GM12878 (cell line): ENCODE measurements at regions not wholly inside any gene's neighbourhood (a gene's known extent, or its start where the extent isn't known, plus 50 kb on each side); places are given as distances from the start of the nearest gene placed in this dataset.

Experiments
- ATAC-seq: fragments of 200-7000 bp; cut with Tn5 transposase; 3 replicates; pipeline ENCODE4 v1.9.1; 2020; ENCODE audit warnings: mild to moderate bottlenecking, moderate library complexity
- BruUV-seq: library from RNA; stranded (reverse); fragments of 400-500 nt; replicated peaks from 2 replicates; lab custom pipeline; 2021; lab: Mats Ljungman, UMichigan
- CTCF ChIA-PET: fragments of 300-600 bp; sonication (Branson Sonifier 250); formaldehyde crosslinking; extraction: SDS; loops from one replicate; lab custom pipeline; 2021; ENCODE audit warnings: inconsistent platforms; lab: Yijun Ruan, JAX
- POLR2A ChIA-PET: fragments of 350-600 bp; formaldehyde crosslinking; extraction: SDS; loops from one replicate; lab custom pipeline; 2021; ENCODE audit warnings: inconsistent platforms; lab: Charles Lee
- RAD21 ChIA-PET: fragments of 300-600 bp; sonication (Branson Sonifier 250); formaldehyde crosslinking; loops from one replicate; lab custom pipeline; 2023; ENCODE audit warnings: antibody characterized with exemption; ENCODE audit not compliant: unreplicated experiment; lab: Charles Lee
- SMC1A ChIA-PET: fragments of 300-600 bp; sonication (Branson Sonifier 250); formaldehyde crosslinking; loops from one replicate; lab custom pipeline; 2023; ENCODE audit not compliant: unreplicated experiment, uncharacterized antibody; lab: Charles Lee
- DNase-seq: peaks from one replicate; pipeline ENCODE4 v3.0.0-alpha.2; 2011; ENCODE audit warnings: low read depth, low spot score
- FAIRE-seq: peaks from 3 replicates; lab custom pipeline; 2011; peaks lifted over from hg19 to GRCh38; lab: Jason Lieb, UNC
- H2AFZ ChIP-seq: 2 replicates; pipeline ENCODE4 v1.6.0; 2011; ENCODE audit warnings: low read depth, low read length, control low read depth; ENCODE audit not compliant: control insufficient read depth
- H3K27ac ChIP-seq: 2 replicates; pipeline ENCODE4 v1.5.1; 2011; ENCODE audit warnings: control low read depth; ENCODE audit not compliant: control insufficient read depth, insufficient read depth
- H3K27me3 ChIP-seq, 2 experiments: replicated peaks in 1 of 2; 2 replicates each; pipeline versions ENCODE4 v1.6.0 to v1.6.1; 2011; ENCODE audit warnings: low read length in 1 of 2; ENCODE audit not compliant: control insufficient read depth in 2 of 2, insufficient read depth in 2 of 2
- H3K36me3 ChIP-seq, 2 experiments: 2 replicates each; pipeline ENCODE4 v1.5.1; 2011; ENCODE audit warnings: low read length in 1 of 2; ENCODE audit not compliant: control insufficient read depth in 2 of 2, insufficient read depth in 2 of 2
- H3K4me1 ChIP-seq: 2 replicates; pipeline ENCODE4 v1.6.1; 2011; ENCODE audit warnings: mild to moderate bottlenecking, low read length, moderate library complexity, mixed read lengths; ENCODE audit not compliant: control insufficient read depth, insufficient read depth
- H3K4me2 ChIP-seq: 2 replicates; pipeline ENCODE4 v1.6.0; 2011; ENCODE audit warnings: control low read depth; ENCODE audit not compliant: control insufficient read depth, insufficient read depth
- H3K4me3 ChIP-seq: fragments of 200-600 bp; sonication (generic); 2 replicates; pipeline ENCODE4 v1.5.1; 2016
- H3K79me2 ChIP-seq: 2 replicates; pipeline ENCODE4 v1.6.0; 2011; ENCODE audit warnings: low read length; ENCODE audit not compliant: control insufficient read depth, insufficient read depth
- H3K9ac ChIP-seq: 2 replicates; pipeline ENCODE4 v1.8.0; 2011; ENCODE audit warnings: low read length, control low read depth, mixed read lengths; ENCODE audit not compliant: control insufficient read depth, insufficient read depth
- H3K9me3 ChIP-seq: replicated peaks from 3 replicates; pipeline ENCODE4 v1.5.1; 2011; ENCODE audit warnings: mild to moderate bottlenecking, low read length; ENCODE audit not compliant: control insufficient read depth, insufficient read depth
- H4K20me1 ChIP-seq: 2 replicates; pipeline ENCODE4 v1.6.0; 2011; ENCODE audit not compliant: control insufficient read depth, insufficient read depth
- EZH2 ChIP-seq: IDR thresholded peaks from 2 replicates; pipeline ENCODE4 v1.6.1; 2012; ENCODE audit warnings: low read depth, mild to moderate bottlenecking, control low read depth, inconsistent platforms, low read length, borderline replicate concordance; ENCODE audit not compliant: control insufficient read depth
- WRNIP1 ChIP-seq: IDR thresholded peaks from 2 replicates; pipeline ENCODE4 v1.6.1; 2011; ENCODE audit warnings: low read depth, low read length, improper control_type of control experiment, borderline replicate concordance
- ZNF384 ChIP-seq: IDR thresholded peaks from 2 replicates; pipeline ENCODE4 v1.6.1; 2012; ENCODE audit warnings: low read depth, mild to moderate bottlenecking, low read length, improper control_type of control experiment, borderline replicate concordance
- WGBS: methylation state at CpG from one replicate; pipeline ENCODE4 v1.1.6; 2016; ENCODE audit warnings: low lambda C conversion rate; ENCODE audit not compliant: insufficient replicate concordance, insufficient coverage; ENCODE audit errors: missing lambda C conversion rate; 5-methylcytosine and 5-hydroxymethylcytosine counted together
- in situ Hi-C: fragments of 300-500 bp; cut with MboI; formaldehyde crosslinking; loops from 9 replicates; pipeline ENCODE4 v1.14.3; 2018; ENCODE audit warnings: mixed read lengths
- intact Hi-C: fragments of 100-400 bp; cut with micrococcal nuclease; formaldehyde crosslinking; loops from one replicate; pipeline ENCODE4 v1.14.2; 2022; ENCODE audit not compliant: unreplicated experiment
- TF ChIP-seq, protein P1 (sequence below): fragments of 450-650 bp; IDR thresholded peaks from 2 replicates; pipeline ENCODE4 v1.6.1; 2018; ENCODE audit warnings: mild to moderate bottlenecking, low read depth, moderate library complexity; ENCODE audit not compliant: partially characterized antibody

DNA sequence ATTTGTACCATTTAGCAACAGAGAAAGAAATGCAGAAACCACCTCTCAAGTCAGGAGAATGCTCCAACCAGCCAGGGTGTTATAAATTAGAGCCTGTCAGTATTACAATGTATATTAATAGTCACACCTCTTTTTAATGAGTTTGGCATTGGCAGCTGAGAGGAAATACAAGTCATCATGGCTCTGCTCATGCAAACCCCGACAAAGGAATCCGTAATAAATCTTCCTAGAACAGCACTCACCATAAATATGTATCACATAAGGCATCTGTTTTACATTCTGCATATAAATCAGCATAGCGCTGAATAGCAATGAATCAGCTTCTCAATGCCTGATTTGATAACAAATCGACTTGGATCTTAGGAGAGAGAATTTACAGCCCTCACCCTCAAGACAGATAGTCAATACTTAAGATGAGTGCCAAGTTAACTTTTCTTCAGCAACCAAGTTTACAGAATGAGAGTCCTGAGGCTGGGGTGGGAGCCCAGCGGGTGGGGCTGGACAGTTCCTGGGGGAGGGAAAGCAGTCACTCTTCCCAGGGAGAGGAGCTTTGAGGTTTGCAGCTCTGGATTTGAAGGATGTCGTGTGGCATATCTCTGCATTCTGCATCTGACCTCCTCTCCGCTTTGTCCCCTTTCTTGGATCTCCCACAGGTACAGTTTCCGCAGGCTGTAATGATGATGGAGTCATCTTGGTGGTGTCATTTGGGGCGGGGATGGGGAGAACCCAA lies 1034.4 kb upstream of the NR2F2 start:
- ChIA-PET RAD21 (interaction anchor here (0.6 to 12.9 kb wide), 2 partner anchors 35 to 445 kb away, joined by 3 to 104 read pairs; no protein-coding TSS in a partner anchor), SMC1A (interaction anchor here (0.6 to 22.3 kb wide), 5 partner anchors 8 to 180 kb away, joined by 3 to 310 read pairs (median 7); no protein-coding TSS in a partner anchor), POLR2A (no interaction called here)
- 34% methylated on average over 9 of the region's 9 CpGs for WGBS
- FAIRE-seq (no peak), ATAC-seq (no peak)
- H3K4me1 ChIP-seq, result no peaks in the 10 kb centered on the region
- in situ Hi-C loops (no loop called here), intact Hi-C loops (no loop called here)
- no peaks in the 10 kb centered on the region for H3K36me3 ChIP-seq
- H3K79me2 ChIP-seq, result no peaks in the 10 kb centered on the region
- no peak overlapping the region for H3K4me2 ChIP-seq
- H4K20me1 ChIP-seq, result no peaks in the 10 kb centered on the region
- no peaks in the 10 kb centered on the region for H3K27me3 ChIP-seq
- H3K9ac ChIP-seq, result no peak overlapping the region
- no peak overlapping the region for H3K27ac ChIP-seq
- no TSS peak for BruUV-seq
- TF ChIP-seq ZNF384 (no peak), WRNIP1 (no peak), EZH2 (no peak)
- TF ChIP-seq, protein P1, sequence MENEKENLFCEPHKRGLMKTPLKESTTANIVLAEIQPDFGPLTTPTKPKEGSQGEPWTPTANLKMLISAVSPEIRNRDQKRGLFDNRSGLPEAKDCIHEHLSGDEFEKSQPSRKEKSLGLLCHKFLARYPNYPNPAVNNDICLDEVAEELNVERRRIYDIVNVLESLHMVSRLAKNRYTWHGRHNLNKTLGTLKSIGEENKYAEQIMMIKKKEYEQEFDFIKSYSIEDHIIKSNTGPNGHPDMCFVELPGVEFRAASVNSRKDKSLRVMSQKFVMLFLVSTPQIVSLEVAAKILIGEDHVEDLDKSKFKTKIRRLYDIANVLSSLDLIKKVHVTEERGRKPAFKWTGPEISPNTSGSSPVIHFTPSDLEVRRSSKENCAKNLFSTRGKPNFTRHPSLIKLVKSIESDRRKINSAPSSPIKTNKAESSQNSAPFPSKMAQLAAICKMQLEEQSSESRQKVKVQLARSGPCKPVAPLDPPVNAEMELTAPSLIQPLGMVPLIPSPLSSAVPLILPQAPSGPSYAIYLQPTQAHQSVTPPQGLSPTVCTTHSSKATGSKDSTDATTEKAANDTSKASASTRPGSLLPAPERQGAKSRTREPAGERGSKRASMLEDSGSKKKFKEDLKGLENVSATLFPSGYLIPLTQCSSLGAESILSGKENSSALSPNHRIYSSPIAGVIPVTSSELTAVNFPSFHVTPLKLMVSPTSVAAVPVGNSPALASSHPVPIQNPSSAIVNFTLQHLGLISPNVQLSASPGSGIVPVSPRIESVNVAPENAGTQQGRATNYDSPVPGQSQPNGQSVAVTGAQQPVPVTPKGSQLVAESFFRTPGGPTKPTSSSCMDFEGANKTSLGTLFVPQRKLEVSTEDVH, result no peak
- TF ChIP-seq, all 136 proteins: peak for 0
- Histone ChIP-seq H2AFZ (no peak overlapping the region), H3K4me3 (no peak overlapping the region), H3K9me3 (no peaks in the 10 kb centered on the region)
- CTCF ChIA-PET, result interaction anchor here (1.3 to 2.9 kb wide), 2 partner anchors 9 to 21 kb away, joined by 3 to 13 read pairs; no protein-coding TSS in a partner anchor
- DNase-seq, result no peak
